GM10266 (cell line): ENCODE measurements at regions not wholly inside any gene's neighbourhood (a gene's known extent, or its start where the extent isn't known, plus 50 kb on each side); places are given as distances from the start of the nearest gene placed in this dataset.
A peak's percentile ranks its signal among the peaks of the same experiment; 100 is the strongest.
"Not testable (repeated sequence)": the region's sequence is repeated elsewhere in the genome, so short reads cannot be mapped to it uniquely, and the experiment has no call there.

ENCODE experiments used
- DNase-seq: peaks from one replicate; pipeline ENCODE4 v3.0.0; 2012; ENCODE audit errors: extremely low spot score
- TF ChIP-seq, protein P1 (sequence below): IDR thresholded peaks from 2 replicates; pipeline ENCODE4 v1.5.1; 2012; ENCODE audit warnings: mild to moderate bottlenecking, low read depth; ENCODE audit not compliant: control insufficient read depth, insufficient read depth; ENCODE audit errors: missing control alignments

GRCh38 chr2:109048163-109048562, 59.1 kb upstream of the EDAR start:
- DNase-seq: no peak
- TF ChIP-seq, protein P1, sequence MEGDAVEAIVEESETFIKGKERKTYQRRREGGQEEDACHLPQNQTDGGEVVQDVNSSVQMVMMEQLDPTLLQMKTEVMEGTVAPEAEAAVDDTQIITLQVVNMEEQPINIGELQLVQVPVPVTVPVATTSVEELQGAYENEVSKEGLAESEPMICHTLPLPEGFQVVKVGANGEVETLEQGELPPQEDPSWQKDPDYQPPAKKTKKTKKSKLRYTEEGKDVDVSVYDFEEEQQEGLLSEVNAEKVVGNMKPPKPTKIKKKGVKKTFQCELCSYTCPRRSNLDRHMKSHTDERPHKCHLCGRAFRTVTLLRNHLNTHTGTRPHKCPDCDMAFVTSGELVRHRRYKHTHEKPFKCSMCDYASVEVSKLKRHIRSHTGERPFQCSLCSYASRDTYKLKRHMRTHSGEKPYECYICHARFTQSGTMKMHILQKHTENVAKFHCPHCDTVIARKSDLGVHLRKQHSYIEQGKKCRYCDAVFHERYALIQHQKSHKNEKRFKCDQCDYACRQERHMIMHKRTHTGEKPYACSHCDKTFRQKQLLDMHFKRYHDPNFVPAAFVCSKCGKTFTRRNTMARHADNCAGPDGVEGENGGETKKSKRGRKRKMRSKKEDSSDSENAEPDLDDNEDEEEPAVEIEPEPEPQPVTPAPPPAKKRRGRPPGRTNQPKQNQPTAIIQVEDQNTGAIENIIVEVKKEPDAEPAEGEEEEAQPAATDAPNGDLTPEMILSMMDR: no peak

- not testable (repeated sequence) for DNase-seq
Observed at GRCh38 chr2:109047569-109047968, 58.5 kb upstream of the EDAR start.

GRCh38 chr2:109046925-109047508, 58.0 kb upstream of the EDAR start:
- TF ChIP-seq, protein P1: no peak

GRCh38 chr2:109045505-109045904, 56.5 kb upstream of the EDAR start:
- no peak for DNase-seq
- TF ChIP-seq, protein P1: no peak

More at GRCh38 chr2:109046925-109047508, 58.0 kb upstream of the EDAR start:
- peak; percentile 47 for DNase-seq

DNA sequence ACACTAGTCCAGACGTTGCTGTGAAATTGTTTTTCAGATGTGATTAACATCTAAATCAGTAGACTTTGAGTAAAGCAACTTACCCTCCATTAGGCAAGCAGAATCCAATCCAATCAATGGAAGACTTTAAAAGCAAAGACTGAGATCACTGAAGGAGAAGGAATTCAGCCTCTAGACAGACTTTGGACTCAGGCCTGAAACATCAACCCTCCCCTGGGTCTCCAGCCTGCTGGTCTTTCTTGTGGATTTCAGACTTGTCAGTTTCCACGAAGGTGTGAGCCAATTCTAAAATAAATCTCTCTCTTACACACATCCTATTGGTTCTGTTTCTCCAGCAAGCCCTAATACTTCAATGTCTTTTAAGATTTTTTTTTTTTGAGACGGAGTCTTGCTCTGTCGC, 50.0 kb upstream of the EDAR start:
- TF ChIP-seq, protein P1: no peak
- DNase-seq: no peak
